Neuronal stem cell (in vitro differentiated cells): ENCODE measurements at regions not wholly inside any gene's neighbourhood (a gene's known extent, or its start where the extent isn't known, plus 50 kb on each side); places are given as distances from the start of the nearest gene placed in this dataset.

ENCODE experiments used
- DNase-seq: peaks from one replicate; pipeline ENCODE4 v3.0.0-alpha.2; 2013; ENCODE audit warnings: low spot score
- H2AFZ ChIP-seq: one replicate; pipeline ENCODE4 v1.6.1; 2013; ENCODE audit warnings: mild to moderate bottlenecking, low read length, inconsistent platforms
- H2AK5ac ChIP-seq: 2 replicates; pipeline ENCODE4 v1.6.1; 2013; ENCODE audit warnings: low read depth, mild to moderate bottlenecking, inconsistent platforms, low read length, moderate library complexity, mixed read lengths
- H2BK120ac ChIP-seq: 2 replicates; pipeline ENCODE4 v1.6.1; 2013; ENCODE audit warnings: low read depth, mild to moderate bottlenecking, inconsistent platforms, low read length, moderate library complexity, mixed read lengths
- H2BK12ac ChIP-seq: one replicate; pipeline ENCODE4 v1.6.1; 2013; ENCODE audit warnings: low read length, inconsistent platforms
- H2BK15ac ChIP-seq: 2 replicates; pipeline ENCODE4 v1.6.1; 2013; ENCODE audit warnings: mild to moderate bottlenecking, low read length, inconsistent platforms, mixed read lengths
- H2BK5ac ChIP-seq: one replicate; pipeline ENCODE4 v1.6.1; 2013; ENCODE audit warnings: inconsistent platforms, mild to moderate bottlenecking, low read length, moderate library complexity
- H3K14ac ChIP-seq: one replicate; pipeline ENCODE4 v1.6.1; 2013; ENCODE audit warnings: low read length, inconsistent platforms
- H3K18ac ChIP-seq: 2 replicates; pipeline ENCODE4 v1.6.1; 2013; ENCODE audit warnings: low read length, inconsistent platforms
- H3K23ac ChIP-seq: 2 replicates; pipeline ENCODE4 v1.6.1; 2013; ENCODE audit warnings: low read depth, mild to moderate bottlenecking, mixed read lengths, low read length, inconsistent platforms; ENCODE audit not compliant: poor library complexity
- H3K27ac ChIP-seq: replicated peaks from 3 replicates; pipeline ENCODE4 v1.5.1; 2013; ENCODE audit warnings: low read length, inconsistent platforms
- H3K27me3 ChIP-seq, 3 experiments: 2 replicates each; pipeline ENCODE4 v1.6.1; 2013; ENCODE audit warnings: low read length in 3 of 3, mild to moderate bottlenecking in 2 of 3, inconsistent platforms in 1 of 3, low read depth in 1 of 3, mixed read lengths in 1 of 3, moderate library complexity in 1 of 3; ENCODE audit not compliant: control insufficient read depth in 3 of 3, insufficient read depth in 3 of 3
- H3K36me3 ChIP-seq, 2 donors: replicated peaks in 1 of 2; 2 replicates each; pipeline ENCODE4 v1.6.1; 2013; ENCODE audit warnings: low read length in 2 of 2; ENCODE audit not compliant: control insufficient read depth in 2 of 2, insufficient read depth in 2 of 2
- H3K4ac ChIP-seq: 2 replicates; pipeline ENCODE4 v1.6.1; 2013; ENCODE audit warnings: inconsistent platforms, mild to moderate bottlenecking, low read length, moderate library complexity
- H3K4me1 ChIP-seq, 2 donors: 1 replicate in 1 of 2; 2 replicates in 1 of 2; pipeline ENCODE4 v1.6.1; 2013; ENCODE audit warnings: low read length in 2 of 2, low read depth in 1 of 2; ENCODE audit not compliant: control insufficient read depth in 2 of 2, insufficient read depth in 1 of 2
- H3K4me2 ChIP-seq: one replicate; pipeline ENCODE4 v1.6.1; 2013; ENCODE audit warnings: mild to moderate bottlenecking, low read length, inconsistent platforms; ENCODE audit not compliant: insufficient read depth, poor library complexity, severe bottlenecking
- H3K4me3 ChIP-seq, 2 donors: 2 replicates each; pipeline ENCODE4 v1.5.1; 2013; ENCODE audit warnings: low read length in 2 of 2, mild to moderate bottlenecking in 2 of 2, inconsistent platforms in 1 of 2, moderate library complexity in 1 of 2
- H3K79me1 ChIP-seq: one replicate; pipeline ENCODE4 v1.6.1; 2013; ENCODE audit warnings: low read depth, mild to moderate bottlenecking, inconsistent platforms, low read length, moderate library complexity
- H3K9ac ChIP-seq: one replicate; pipeline ENCODE4 v1.6.1; 2013; ENCODE audit warnings: mild to moderate bottlenecking, low read depth, low read length, inconsistent platforms; ENCODE audit not compliant: poor library complexity
- H3K9me3 ChIP-seq, 2 donors: replicated peaks in 1 of 2; 2 replicates each; pipeline versions ENCODE3 to v1.6.1; 2013; ENCODE audit warnings: low read length in 2 of 2, mild to moderate bottlenecking in 2 of 2, inconsistent platforms in 1 of 2, low read depth in 1 of 2, mixed read lengths in 1 of 2, moderate library complexity in 1 of 2; ENCODE audit not compliant: control insufficient read depth in 2 of 2, insufficient read depth in 1 of 2
- H4K8ac ChIP-seq: one replicate; pipeline ENCODE4 v1.6.1; 2013; ENCODE audit warnings: low read depth, mild to moderate bottlenecking, inconsistent platforms, low read length, moderate library complexity
- H4K91ac ChIP-seq: one replicate; pipeline ENCODE4 v1.6.1; 2013; ENCODE audit warnings: low read length, low read depth, mild to moderate bottlenecking, inconsistent platforms; ENCODE audit not compliant: poor library complexity
- WGBS, 2 donors: extraction: QIAGEN DNeasy Blood & Tissue Kit; methylation state at CpG; one replicate each; pipeline ENCODE4 v1.1.7; 2013; ENCODE audit warnings: missing lambda C conversion rate in 2 of 2, mixed read lengths in 1 of 2; ENCODE audit not compliant: insufficient read length in 2 of 2, insufficient replicate concordance in 1 of 2; ENCODE audit errors: extremely low coverage in 2 of 2; 5-methylcytosine and 5-hydroxymethylcytosine counted together

DNA sequence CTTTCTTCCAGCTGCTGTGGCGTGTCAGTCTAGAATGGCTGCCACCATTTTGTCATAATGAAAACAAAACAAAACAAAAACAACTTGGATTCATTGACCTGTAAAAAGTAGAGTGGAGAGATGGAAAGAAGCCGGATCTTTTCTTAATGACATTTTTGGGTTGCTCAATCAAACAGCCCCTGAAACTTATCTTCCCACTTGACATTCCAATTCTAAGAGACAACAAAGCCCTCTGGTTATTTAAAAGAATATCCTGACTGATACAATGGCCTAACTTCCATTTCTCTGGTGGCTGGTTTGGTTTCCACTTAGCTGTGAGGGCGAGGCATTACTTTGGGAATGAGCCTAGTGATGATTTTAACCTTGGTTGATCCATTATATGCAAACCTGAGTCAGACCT lies 123.7 kb downstream of the AQP4 start:
- Histone ChIP-seq H2AK5ac (no peak overlapping the region), H2BK15ac (no peak overlapping the region), H3K4ac (no peak overlapping the region), H3K4me2 (no peak overlapping the region), H3K18ac (no peak overlapping the region), H3K14ac (no peak overlapping the region), H3K27ac (no peak overlapping the region), H3K9me3 (peaks cover 0 to 6% of the 10 kb centered on the region in 2 donors), H2BK5ac (no peak overlapping the region), H3K23ac (no peak overlapping the region), H3K4me1 (peaks cover 13 to 15% of the 10 kb centered on the region in 2 donors), H3K36me3 (no peaks in the 10 kb centered on the region), H3K4me3 (no peak overlapping the region), H2BK120ac (no peak overlapping the region), H3K9ac (no peak overlapping the region), H2AFZ (no peak overlapping the region), H4K91ac (no peak overlapping the region), H3K79me1 (no peaks in the 10 kb centered on the region), H4K8ac (no peak overlapping the region), H3K27me3 (no peaks in the 10 kb centered on the region), H2BK12ac (no peak overlapping the region)
- DNase-seq, result no peak
- no CpG with 5 or more reads among the region's 3 CpGs for WGBS, 2 donors

GRCh38 chr18:26741048-26741447 lies 124.5 kb downstream of the AQP4 start:
- no CpG with 5 or more reads among the region's 1 CpG for WGBS, 2 donors
- no peak overlapping the region for H3K4me3 ChIP-seq
- H3K79me1 ChIP-seq, result no peaks in the 10 kb centered on the region
- H2BK120ac ChIP-seq, result no peak overlapping the region
- H2BK12ac ChIP-seq, result no peak overlapping the region
- DNase-seq, result no peak
- H3K18ac ChIP-seq, result no peak overlapping the region
- H4K91ac ChIP-seq, result no peak overlapping the region
- peaks cover 8 to 9% of the 10 kb centered on the region in 2 donors for H3K4me1 ChIP-seq
- no peak overlapping the region for H2AK5ac ChIP-seq
- no peak overlapping the region for H3K4me2 ChIP-seq
- no peak overlapping the region for H3K23ac ChIP-seq
- no peak overlapping the region for H3K4ac ChIP-seq
- H2AFZ ChIP-seq, result no peak overlapping the region
- no peak overlapping the region for H2BK5ac ChIP-seq
- no peak overlapping the region for H4K8ac ChIP-seq
- H2BK15ac ChIP-seq, result no peak overlapping the region
- no peak overlapping the region for H3K14ac ChIP-seq
- H3K27ac ChIP-seq, result no peak overlapping the region
- no peaks in the 10 kb centered on the region for H3K36me3 ChIP-seq
- H3K27me3 ChIP-seq, result no peaks in the 10 kb centered on the region
- peaks cover 0 to 6% of the 10 kb centered on the region in 2 donors for H3K9me3 ChIP-seq
- H3K9ac ChIP-seq, result no peak overlapping the region

DNA sequence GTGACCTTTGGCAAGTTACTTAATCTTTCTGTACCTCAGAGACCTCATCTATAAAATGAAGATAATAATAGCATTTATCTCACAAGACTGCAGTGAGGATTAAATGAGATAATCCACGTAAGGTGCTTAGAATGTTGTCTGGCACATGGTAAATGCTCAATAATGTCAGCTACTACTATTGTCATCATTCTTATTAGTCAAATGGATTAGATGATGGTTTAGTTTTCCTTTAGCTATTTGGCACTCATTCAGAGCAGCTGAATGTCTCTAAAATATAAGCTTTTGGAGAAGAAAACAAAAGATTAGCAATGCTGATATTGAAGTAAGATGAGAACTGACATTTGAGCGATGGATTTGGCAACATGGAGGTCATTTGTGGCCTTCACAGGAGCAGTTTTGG lies 125.1 kb downstream of the AQP4 start:
- Histone ChIP-seq H3K27ac (no peak overlapping the region), H3K9me3 (peaks cover 0 to 6% of the 10 kb centered on the region in 2 donors), H3K79me1 (no peaks in the 10 kb centered on the region), H3K18ac (no peak overlapping the region), H3K4me3 (no peak overlapping the region), H2BK5ac (no peak overlapping the region), H2BK12ac (no peak overlapping the region), H3K9ac (no peak overlapping the region), H3K36me3 (no peaks in the 10 kb centered on the region), H3K4ac (no peak overlapping the region), H2AK5ac (no peak overlapping the region), H3K14ac (no peak overlapping the region), H3K4me1 (peaks cover 3 to 6% of the 10 kb centered on the region in 2 donors), H2BK120ac (no peak overlapping the region), H3K27me3 (no peaks in the 10 kb centered on the region), H3K4me2 (no peak overlapping the region), H4K8ac (no peak overlapping the region), H2AFZ (no peak overlapping the region), H3K23ac (no peak overlapping the region), H2BK15ac (no peak overlapping the region), H4K91ac (no peak overlapping the region)
- DNase-seq, result no peak
- no CpG with 5 or more reads among the region's 2 CpGs for WGBS, 2 donors

- H3K27me3 ChIP-seq, result no peaks in the 10 kb centered on the region
- no peak overlapping the region for H2BK12ac ChIP-seq
- H3K79me1 ChIP-seq, result no peaks in the 10 kb centered on the region
- H3K14ac ChIP-seq, result no peak overlapping the region
- H4K8ac ChIP-seq, result no peak overlapping the region
- H2BK5ac ChIP-seq, result no peak overlapping the region
- no peak overlapping the region for H3K23ac ChIP-seq
- H2AK5ac ChIP-seq, result no peak overlapping the region
- no peak overlapping the region for H4K91ac ChIP-seq
- H3K4ac ChIP-seq, result no peak overlapping the region
- no peak overlapping the region for H3K9ac ChIP-seq
- peaks cover 0 to 6% of the 10 kb centered on the region in 2 donors for H3K9me3 ChIP-seq
- no CpG with 5 or more reads among the region's 3 CpGs for WGBS, 2 donors
- DNase-seq, result no peak
- H3K4me1 ChIP-seq, result peaks cover 0 to 3% of the 10 kb centered on the region in 2 donors
- no peak overlapping the region for H3K27ac ChIP-seq
- H2BK120ac ChIP-seq, result no peak overlapping the region
- no peak overlapping the region for H2BK15ac ChIP-seq
- no peak overlapping the region for H3K4me3 ChIP-seq
- no peak overlapping the region for H3K4me2 ChIP-seq
- H3K36me3 ChIP-seq, result no peaks in the 10 kb centered on the region
- H3K18ac ChIP-seq, result no peak overlapping the region
- H2AFZ ChIP-seq, result no peak overlapping the region
These were observed 126.8 kb downstream of the AQP4 start for GRCh38 chr18:26738706-26739105.
